ENCODE measurements at regions not wholly inside any gene's neighbourhood (a gene's known extent, or its start where the extent isn't known, plus 50 kb on each side); places are given as distances from the start of the nearest gene placed in this dataset.

DNA sequence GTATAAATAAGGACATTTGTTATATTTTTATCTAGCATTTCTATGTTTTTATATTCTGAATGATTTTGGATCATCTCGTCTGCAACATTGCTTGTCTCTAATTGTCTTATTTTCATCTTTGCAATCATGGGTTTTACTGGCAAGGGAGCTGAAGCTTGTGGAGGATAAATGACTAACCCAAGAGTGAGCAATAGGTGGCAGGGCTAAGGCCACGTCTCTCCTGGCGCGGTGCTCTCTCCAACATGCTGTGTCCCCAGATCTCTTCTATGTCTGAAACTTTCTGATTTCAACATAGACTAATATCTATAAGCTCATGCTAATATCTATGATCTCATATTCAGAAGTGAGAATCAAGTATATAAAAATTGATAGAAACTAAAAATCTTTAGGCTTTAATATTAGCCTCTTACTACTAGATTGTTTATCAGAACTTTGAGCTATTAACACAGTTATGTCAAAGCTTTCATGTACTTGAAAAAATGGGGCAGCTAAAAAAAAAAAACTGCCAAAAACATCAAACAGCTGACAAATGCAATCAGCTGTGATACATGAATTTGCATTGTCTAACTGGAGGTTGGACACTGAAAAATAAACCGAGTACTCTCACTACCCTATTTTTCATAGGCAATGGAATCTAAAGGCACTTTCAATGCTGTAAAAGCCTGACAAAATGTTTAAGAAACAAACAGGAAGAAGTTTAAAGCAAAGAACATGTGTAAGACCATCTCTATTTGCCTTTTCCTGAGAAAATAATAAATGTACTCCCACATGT, 169.2 kb downstream of the TMA16 start:
- Histone ChIP-seq H3K36me3 (ENCODE audit: control insufficient read depth in 2 of 2, insufficient read depth in 2 of 2, low read length in 2 of 2) (no peaks in the 10 kb centered on the region), H3K27ac (ENCODE audit: low read length) (no peak overlapping the region), H3K9me3 (ENCODE audit: control insufficient read depth in 2 of 2, low read length in 2 of 2) (no peaks in the 10 kb centered on the region), H3K4me3 (ENCODE audit: low read length in 2 of 2) (no peak overlapping the region), H3K9ac (ENCODE audit: low read length in 2 of 2) (no peak overlapping the region), H3K27me3 (ENCODE audit: control insufficient read depth in 1 of 2, insufficient read depth in 2 of 2, low read length in 2 of 2) (no peaks in the 10 kb centered on the region), H3K4me1 (ENCODE audit: control insufficient read depth, insufficient read depth, low read length) (no peaks in the 10 kb centered on the region)

GRCh38 chr4:163665101-163665500, 170.6 kb downstream of the TMA16 start:
- H3K4me1 ChIP-seq (ENCODE audit: control insufficient read depth, insufficient read depth, low read length): no peaks in the 10 kb centered on the region
- no peaks in the 10 kb centered on the region for H3K27me3 ChIP-seq (ENCODE audit: control insufficient read depth in 1 of 2, insufficient read depth in 2 of 2, low read length in 2 of 2)
- no peak overlapping the region for H3K27ac ChIP-seq (ENCODE audit: low read length)
- no peak overlapping the region for H3K9ac ChIP-seq (ENCODE audit: low read length in 2 of 2)
- no peak overlapping the region for H3K4me3 ChIP-seq (ENCODE audit: low read length in 2 of 2)
- H3K36me3 ChIP-seq (ENCODE audit: control insufficient read depth in 2 of 2, insufficient read depth in 2 of 2, low read length in 2 of 2): no peaks in the 10 kb centered on the region
- H3K9me3 ChIP-seq (ENCODE audit: control insufficient read depth in 2 of 2, low read length in 2 of 2): no peaks in the 10 kb centered on the region

- no peak overlapping the region for H3K9ac ChIP-seq (ENCODE audit: low read length in 2 of 2)
- no peaks in the 10 kb centered on the region for H3K9me3 ChIP-seq (ENCODE audit: control insufficient read depth in 2 of 2, low read length in 2 of 2)
- no peak overlapping the region for H3K27ac ChIP-seq (ENCODE audit: low read length)
- H3K36me3 ChIP-seq (ENCODE audit: control insufficient read depth in 2 of 2, insufficient read depth in 2 of 2, low read length in 2 of 2): no peaks in the 10 kb centered on the region
- no peak overlapping the region for H3K4me3 ChIP-seq (ENCODE audit: low read length in 2 of 2)
- H3K27me3 ChIP-seq (ENCODE audit: control insufficient read depth in 1 of 2, insufficient read depth in 2 of 2, low read length in 2 of 2): no peaks in the 10 kb centered on the region
- H3K4me1 ChIP-seq (ENCODE audit: control insufficient read depth, insufficient read depth, low read length): no peaks in the 10 kb centered on the region
These were observed 171.2 kb downstream of the TMA16 start for GRCh38 chr4:163665521-163666331.

GRCh38 chr4:163666332-163666873, 171.9 kb downstream of the TMA16 start:
- H3K4me3 ChIP-seq (ENCODE audit: low read length in 2 of 2): no peak overlapping the region
- H3K9ac ChIP-seq (ENCODE audit: low read length in 2 of 2): no peak overlapping the region
- no peaks in the 10 kb centered on the region for H3K36me3 ChIP-seq (ENCODE audit: control insufficient read depth in 2 of 2, insufficient read depth in 2 of 2, low read length in 2 of 2)
- no peaks in the 10 kb centered on the region for H3K4me1 ChIP-seq (ENCODE audit: control insufficient read depth, insufficient read depth, low read length)
- no peaks in the 10 kb centered on the region for H3K9me3 ChIP-seq (ENCODE audit: control insufficient read depth in 2 of 2, low read length in 2 of 2)
- H3K27ac ChIP-seq (ENCODE audit: low read length): no peak overlapping the region
- no peaks in the 10 kb centered on the region for H3K27me3 ChIP-seq (ENCODE audit: control insufficient read depth in 1 of 2, insufficient read depth in 2 of 2, low read length in 2 of 2)

GRCh38 chr4:163672751-163673150, 178.3 kb downstream of the TMA16 start:
- Histone ChIP-seq H3K27ac (ENCODE audit: low read length) (no peak overlapping the region), H3K9ac (ENCODE audit: low read length in 2 of 2) (no peak overlapping the region)

DNA sequence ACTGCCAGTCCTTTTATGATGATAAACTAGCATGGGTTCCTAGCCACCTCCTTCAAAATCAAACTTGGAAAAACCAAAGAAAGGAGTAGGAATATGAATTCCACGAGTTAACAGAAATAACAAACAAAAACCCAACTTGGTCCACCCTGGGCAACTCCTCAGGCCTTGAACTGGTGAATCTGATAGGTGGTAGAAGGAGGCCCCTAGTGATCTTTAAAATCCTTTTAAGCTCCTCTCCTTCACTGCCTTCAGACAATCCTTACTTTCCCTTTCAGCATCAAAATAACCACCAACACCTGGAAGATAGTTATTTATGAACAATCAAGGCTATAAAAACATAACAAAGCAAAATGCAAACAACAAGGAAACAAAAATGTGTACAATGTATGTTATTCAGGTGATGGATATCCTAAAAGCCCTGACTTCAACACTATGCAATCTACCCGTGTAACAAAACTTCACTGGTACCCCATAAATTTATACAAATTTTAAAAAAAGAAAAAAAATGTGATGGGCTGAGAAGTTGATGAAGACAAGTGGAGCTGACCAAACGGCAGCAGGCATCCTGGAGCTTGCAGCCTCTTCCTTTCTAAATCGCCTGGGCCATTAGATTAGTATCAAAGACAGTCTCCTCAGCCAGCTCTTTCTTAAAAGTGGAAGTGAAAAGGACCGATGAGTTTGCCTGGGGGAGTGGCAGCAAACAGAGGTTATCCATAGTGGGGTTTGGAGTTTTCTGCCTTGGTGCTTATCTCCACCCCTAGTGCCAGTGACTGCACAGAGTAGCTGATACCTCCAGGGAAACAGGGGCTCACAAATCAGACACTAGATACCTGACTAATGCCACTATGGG, 179.6 kb downstream of the TMA16 start:
- Histone ChIP-seq H3K36me3 (ENCODE audit: control insufficient read depth in 2 of 2, insufficient read depth in 2 of 2, low read length in 2 of 2) (no peaks in the 10 kb centered on the region), H3K4me1 (ENCODE audit: control insufficient read depth, insufficient read depth, low read length) (no peaks in the 10 kb centered on the region), H3K9me3 (ENCODE audit: control insufficient read depth in 2 of 2, low read length in 2 of 2) (no peaks in the 10 kb centered on the region), H3K9ac (ENCODE audit: low read length in 2 of 2) (no peak overlapping the region), H3K27ac (ENCODE audit: low read length) (no peak overlapping the region), H3K27me3 (ENCODE audit: control insufficient read depth in 1 of 2, insufficient read depth in 2 of 2, low read length in 2 of 2) (no peaks in the 10 kb centered on the region), H3K4me3 (ENCODE audit: low read length in 2 of 2) (no peak overlapping the region)

More at GRCh38 chr4:163672751-163673150, 178.3 kb downstream of the TMA16 start:
- Histone ChIP-seq H3K4me1 (ENCODE audit: control insufficient read depth, insufficient read depth, low read length) (no peaks in the 10 kb centered on the region), H3K4me3 (ENCODE audit: low read length in 2 of 2) (no peak overlapping the region), H3K36me3 (ENCODE audit: control insufficient read depth in 2 of 2, insufficient read depth in 2 of 2, low read length in 2 of 2) (no peaks in the 10 kb centered on the region), H3K27me3 (ENCODE audit: control insufficient read depth in 1 of 2, insufficient read depth in 2 of 2, low read length in 2 of 2) (no peaks in the 10 kb centered on the region), H3K9me3 (ENCODE audit: control insufficient read depth in 2 of 2, low read length in 2 of 2) (no peaks in the 10 kb centered on the region)

DNA sequence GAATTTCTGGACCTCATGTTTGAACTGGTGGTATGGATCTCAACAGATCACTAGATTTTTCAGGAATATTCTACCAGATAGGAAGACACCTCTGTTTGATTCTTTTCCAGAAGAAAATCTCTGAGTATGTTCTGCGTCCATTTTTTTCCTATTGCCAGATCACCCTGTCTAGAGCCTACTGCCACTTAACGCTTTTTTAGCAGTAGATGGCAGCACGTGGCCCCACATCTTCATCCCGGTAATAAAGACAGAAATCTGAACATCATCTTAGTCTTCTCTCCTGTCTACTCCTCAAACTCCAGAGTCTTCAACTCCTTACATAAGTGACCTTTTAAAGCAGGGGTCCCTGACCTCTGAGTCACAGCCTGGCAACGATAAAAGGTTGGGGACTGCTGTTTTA, 184.7 kb downstream of the TMA16 start:
- Histone ChIP-seq H3K4me1 (ENCODE audit: control insufficient read depth, insufficient read depth, low read length) (no peaks in the 10 kb centered on the region), H3K4me3 (ENCODE audit: low read length in 2 of 2) (no peak overlapping the region), H3K9me3 (ENCODE audit: control insufficient read depth in 2 of 2, low read length in 2 of 2) (no peaks in the 10 kb centered on the region), H3K27ac (ENCODE audit: low read length) (no peak overlapping the region), H3K9ac (ENCODE audit: low read length in 2 of 2) (no peak overlapping the region), H3K27me3 (ENCODE audit: control insufficient read depth in 1 of 2, insufficient read depth in 2 of 2, low read length in 2 of 2) (no peaks in the 10 kb centered on the region), H3K36me3 (ENCODE audit: control insufficient read depth in 2 of 2, insufficient read depth in 2 of 2, low read length in 2 of 2) (no peaks in the 10 kb centered on the region)

DNA sequence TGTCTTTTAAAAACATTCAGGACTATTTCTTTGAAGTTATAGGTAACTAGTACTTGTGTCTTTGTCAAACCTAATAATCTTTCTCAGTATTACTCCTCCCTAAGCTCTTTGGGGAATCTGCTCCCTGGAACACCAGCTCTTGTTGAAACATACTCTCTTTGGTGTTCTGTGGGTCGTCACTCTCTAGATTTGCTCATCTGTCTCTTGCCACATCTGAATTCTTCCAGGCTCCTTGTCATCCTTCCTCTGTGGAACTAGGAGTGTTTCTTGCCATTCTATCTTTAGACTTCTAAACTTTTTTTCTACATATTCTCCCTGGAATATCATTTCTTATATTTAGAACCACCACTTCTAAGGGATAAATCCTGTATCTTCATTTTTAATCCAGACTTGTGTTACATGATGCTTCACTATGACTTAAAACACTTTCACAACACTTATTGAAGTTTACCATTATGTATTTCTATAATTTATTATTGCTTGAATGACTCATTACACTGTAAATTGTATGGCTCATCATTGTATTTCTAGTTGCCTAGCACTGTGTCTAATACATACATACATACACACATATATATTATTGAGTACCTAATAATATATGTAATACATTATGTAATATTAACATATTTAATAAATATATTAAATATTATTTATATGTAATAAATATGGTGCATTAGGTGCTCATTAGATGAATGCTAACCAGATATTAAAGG, 186.1 kb downstream of the TMA16 start:
- H3K27ac ChIP-seq (ENCODE audit: low read length): no peak overlapping the region
- no peaks in the 10 kb centered on the region for H3K9me3 ChIP-seq (ENCODE audit: control insufficient read depth in 2 of 2, low read length in 2 of 2)
- H3K36me3 ChIP-seq (ENCODE audit: control insufficient read depth in 2 of 2, insufficient read depth in 2 of 2, low read length in 2 of 2): no peaks in the 10 kb centered on the region
- H3K9ac ChIP-seq (ENCODE audit: low read length in 2 of 2): no peak overlapping the region
- H3K4me1 ChIP-seq (ENCODE audit: control insufficient read depth, insufficient read depth, low read length): no peaks in the 10 kb centered on the region
- no peaks in the 10 kb centered on the region for H3K27me3 ChIP-seq (ENCODE audit: control insufficient read depth in 1 of 2, insufficient read depth in 2 of 2, low read length in 2 of 2)
- no peak overlapping the region for H3K4me3 ChIP-seq (ENCODE audit: low read length in 2 of 2)

- H3K27ac ChIP-seq (ENCODE audit: low read length): no peak overlapping the region
- no peak overlapping the region for H3K4me3 ChIP-seq (ENCODE audit: low read length in 2 of 2)
- no peaks in the 10 kb centered on the region for H3K27me3 ChIP-seq (ENCODE audit: control insufficient read depth in 1 of 2, insufficient read depth in 2 of 2, low read length in 2 of 2)
- no peaks in the 10 kb centered on the region for H3K4me1 ChIP-seq (ENCODE audit: control insufficient read depth, insufficient read depth, low read length)
- no peaks in the 10 kb centered on the region for H3K9me3 ChIP-seq (ENCODE audit: control insufficient read depth in 2 of 2, low read length in 2 of 2)
- H3K9ac ChIP-seq (ENCODE audit: low read length in 2 of 2): no peak overlapping the region
- no peaks in the 10 kb centered on the region for H3K36me3 ChIP-seq (ENCODE audit: control insufficient read depth in 2 of 2, insufficient read depth in 2 of 2, low read length in 2 of 2)
These were observed 186.8 kb downstream of the TMA16 start for GRCh38 chr4:163681208-163681821.
